Mucosa of descending colon (tissue), 3 donors: ENCODE measurements at regions not wholly inside any gene's neighbourhood (a gene's known extent, or its start where the extent isn't known, plus 50 kb on each side); places are given as distances from the start of the nearest gene placed in this dataset.

Experiments used
- ATAC-seq: fragments of 200-7000 bp; cut with Tn5 transposase; one replicate; pipeline ENCODE4 v1.9.1; 2020; ENCODE audit warnings: mild to moderate bottlenecking, moderate library complexity
- DNase-seq, 3 donors: peaks; one replicate each; pipeline ENCODE4 v3.0.0-alpha.2; 2020
- H3K36me3 ChIP-seq: fragments of 200-600 bp; one replicate; pipeline ENCODE4 v1.8.0; 2021; ENCODE audit warnings: low read depth, mild to moderate bottlenecking
- H3K4me1 ChIP-seq: fragments of 200-600 bp; one replicate; pipeline ENCODE4 v1.8.0; 2021; ENCODE audit warnings: low read depth, mild to moderate bottlenecking
- H3K4me3 ChIP-seq: fragments of 200-600 bp; one replicate; pipeline ENCODE4 v1.8.0; 2021; ENCODE audit warnings: mild to moderate bottlenecking
- H3K9me3 ChIP-seq: fragments of 200-600 bp; one replicate; pipeline ENCODE4 v1.8.0; 2021; ENCODE audit warnings: mild to moderate bottlenecking
- intact Hi-C, 2 donors: fragments of 100-400 bp; cut with DNase I in 1 of 2; cut with micrococcal nuclease in 1 of 2; formaldehyde crosslinking; loops; one replicate each; pipeline versions ENCODE4 v1.11.0 to v1.11.1; 2022; cut with DNase I, micrococcal nuclease
- TF ChIP-seq, protein P1 (sequence below): fragments of 200-600 bp; IDR thresholded peaks from one replicate; pipeline ENCODE4 v1.8.0; 2022; ENCODE audit warnings: antibody characterized with exemption, mild to moderate bottlenecking
- donor health status: DM: no; HTN: no; CAD: no; lungs with moderate emphysema.
- donor health status: DM: no; HTN: no; CAD: no.
- donor health status: DM: no; HTN: yes; CAD: no.

DNA sequence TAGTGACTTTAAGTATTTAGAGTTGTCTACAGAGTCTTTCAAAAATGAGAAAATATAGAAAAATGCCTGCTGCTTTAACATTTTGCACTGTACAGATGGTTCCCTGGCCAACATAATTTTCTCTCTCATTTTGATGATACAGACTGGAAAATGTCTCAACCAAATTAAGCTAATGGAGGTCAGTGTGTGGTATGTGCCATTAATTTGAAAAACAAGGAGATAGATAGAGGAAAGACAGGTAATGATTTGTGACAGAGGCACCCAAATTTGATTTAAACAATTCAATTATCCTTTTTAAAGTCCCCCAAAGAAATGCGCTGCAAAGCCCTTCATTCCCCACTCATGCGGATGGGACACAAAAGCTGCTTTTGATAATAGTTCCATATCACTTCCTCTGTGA lies 140.0 kb downstream of the ASCL1 start:
- DNase-seq = no peak
- Histone ChIP-seq H3K4me1 (no peaks in the 10 kb centered on the region), H3K36me3 (no peaks in the 10 kb centered on the region), H3K4me3 (no peak overlapping the region), H3K9me3 (no peaks in the 10 kb centered on the region)
- intact Hi-C loops = no loop called here
- no peak for ATAC-seq
- TF ChIP-seq, protein P1, sequence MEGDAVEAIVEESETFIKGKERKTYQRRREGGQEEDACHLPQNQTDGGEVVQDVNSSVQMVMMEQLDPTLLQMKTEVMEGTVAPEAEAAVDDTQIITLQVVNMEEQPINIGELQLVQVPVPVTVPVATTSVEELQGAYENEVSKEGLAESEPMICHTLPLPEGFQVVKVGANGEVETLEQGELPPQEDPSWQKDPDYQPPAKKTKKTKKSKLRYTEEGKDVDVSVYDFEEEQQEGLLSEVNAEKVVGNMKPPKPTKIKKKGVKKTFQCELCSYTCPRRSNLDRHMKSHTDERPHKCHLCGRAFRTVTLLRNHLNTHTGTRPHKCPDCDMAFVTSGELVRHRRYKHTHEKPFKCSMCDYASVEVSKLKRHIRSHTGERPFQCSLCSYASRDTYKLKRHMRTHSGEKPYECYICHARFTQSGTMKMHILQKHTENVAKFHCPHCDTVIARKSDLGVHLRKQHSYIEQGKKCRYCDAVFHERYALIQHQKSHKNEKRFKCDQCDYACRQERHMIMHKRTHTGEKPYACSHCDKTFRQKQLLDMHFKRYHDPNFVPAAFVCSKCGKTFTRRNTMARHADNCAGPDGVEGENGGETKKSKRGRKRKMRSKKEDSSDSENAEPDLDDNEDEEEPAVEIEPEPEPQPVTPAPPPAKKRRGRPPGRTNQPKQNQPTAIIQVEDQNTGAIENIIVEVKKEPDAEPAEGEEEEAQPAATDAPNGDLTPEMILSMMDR = no peak

DNA sequence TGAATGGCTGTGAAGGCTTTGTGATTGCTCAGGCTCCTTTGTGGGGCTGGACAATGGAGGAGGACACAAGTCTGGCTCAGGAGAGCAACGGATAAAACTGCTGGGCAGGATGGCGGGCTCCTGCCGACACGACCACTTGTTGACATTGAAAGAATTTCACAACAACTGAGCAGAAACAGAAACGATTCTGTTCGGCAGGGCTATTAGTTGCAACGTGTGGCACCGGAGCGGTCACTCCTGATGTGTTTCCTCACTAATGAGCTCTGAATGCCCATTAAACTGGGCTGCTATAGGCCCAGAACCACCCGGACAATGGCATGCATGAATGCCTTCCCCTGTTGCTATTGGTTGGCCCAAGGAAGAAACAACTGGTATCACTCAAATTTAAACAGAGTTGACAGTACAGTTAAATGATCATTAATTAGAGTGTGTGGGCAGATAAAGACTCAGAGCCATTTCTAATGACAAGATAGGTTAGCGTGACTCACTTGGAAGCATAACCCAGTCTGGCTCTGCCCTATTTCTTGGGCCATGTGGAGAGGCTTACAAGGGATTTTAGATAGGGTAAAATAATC lies 142.9 kb downstream of the ASCL1 start:
- ATAC-seq (no peak), DNase-seq (no peak)
- Histone ChIP-seq H3K4me3 (no peak overlapping the region), H3K4me1 (no peaks in the 10 kb centered on the region), H3K9me3 (no peaks in the 10 kb centered on the region), H3K36me3 (no peaks in the 10 kb centered on the region)
- TF ChIP-seq, protein P1 = no peak
- intact Hi-C loops = no loop called here

DNA sequence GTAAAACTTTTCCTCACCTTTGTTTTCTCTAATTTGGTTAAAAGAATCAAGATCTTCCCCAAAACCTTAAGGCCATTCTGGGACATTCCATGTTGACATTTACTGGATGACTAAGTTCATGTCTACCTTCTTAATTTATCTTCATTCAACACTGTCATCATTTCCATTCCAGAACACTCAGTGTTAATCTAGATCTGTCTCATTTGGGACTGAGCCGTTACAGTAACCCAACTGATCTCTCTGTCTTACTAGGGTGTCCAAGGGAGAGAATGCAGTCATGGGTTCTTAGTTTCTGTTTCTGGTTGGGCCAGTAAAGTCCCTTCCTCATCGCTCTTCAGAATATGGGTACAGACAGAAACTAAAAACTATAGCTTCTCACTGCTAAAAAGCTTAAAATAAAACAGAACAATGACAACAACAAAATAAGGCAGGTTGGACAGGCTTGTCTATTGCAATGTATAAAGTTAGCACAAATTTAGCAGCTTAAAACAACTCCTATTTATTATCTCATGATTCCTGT lies 144.8 kb downstream of the ASCL1 start:
- no peaks in the 10 kb centered on the region for H3K4me1 ChIP-seq
- no peak overlapping the region for H3K4me3 ChIP-seq
- H3K9me3 ChIP-seq = no peaks in the 10 kb centered on the region
- no peak for DNase-seq
- TF ChIP-seq, protein P1 = no peak
- H3K36me3 ChIP-seq = no peaks in the 10 kb centered on the region
- no peak for ATAC-seq
- intact Hi-C loops = no loop called here

DNA sequence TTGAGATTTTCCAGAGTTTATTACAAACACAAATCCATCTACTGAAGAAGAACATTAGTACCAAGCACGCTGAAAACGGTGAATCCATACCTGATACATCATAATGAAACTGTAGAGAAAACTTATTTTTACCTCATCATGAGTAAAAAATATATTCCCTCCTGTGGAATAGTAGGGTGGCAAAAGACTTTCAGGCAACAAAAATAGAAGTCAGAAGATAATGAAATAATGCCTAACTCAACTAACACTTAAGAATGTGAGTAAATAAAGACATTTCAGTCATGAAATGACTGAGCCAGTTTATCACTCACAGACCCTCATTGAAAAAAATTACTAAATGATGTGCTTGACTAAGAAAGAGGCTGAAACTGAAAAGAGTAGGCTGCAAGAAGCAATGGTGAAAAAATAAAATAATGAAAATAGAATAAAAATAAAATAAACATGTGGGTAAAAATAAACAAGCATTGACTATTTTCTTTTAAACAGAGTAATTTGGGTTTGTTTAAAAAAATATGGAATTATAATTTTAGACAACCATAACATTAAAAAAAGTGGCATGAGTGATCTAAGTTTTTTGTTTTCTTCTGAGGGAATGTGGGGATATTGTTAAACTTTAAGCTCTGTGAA lies 148.6 kb downstream of the ASCL1 start:
- Histone ChIP-seq H3K36me3 (no peaks in the 10 kb centered on the region), H3K4me3 (no peak overlapping the region), H3K4me1 (no peaks in the 10 kb centered on the region), H3K9me3 (no peaks in the 10 kb centered on the region)
- intact Hi-C loops = no loop called here
- no peak for ATAC-seq
- TF ChIP-seq, protein P1 = no peak
- no peak for DNase-seq

DNA sequence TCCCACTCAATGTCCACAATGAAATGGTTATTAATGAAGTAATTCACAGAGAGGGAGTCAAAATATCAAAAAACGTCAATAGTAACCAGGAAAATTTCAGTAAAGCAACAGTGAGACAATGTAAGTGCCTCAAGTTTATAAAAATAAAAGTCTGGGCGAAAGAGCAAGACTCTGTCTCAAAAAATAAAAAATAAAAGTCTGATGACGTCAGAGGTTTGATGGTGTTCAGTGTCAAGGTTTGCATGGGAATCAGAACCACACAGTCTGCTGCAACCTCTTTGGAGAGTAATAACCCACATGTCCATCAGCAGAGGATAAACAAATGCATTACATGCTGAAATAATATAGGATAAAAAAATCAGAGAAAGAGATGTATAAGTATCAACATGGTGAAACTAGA lies 152.4 kb downstream of the ASCL1 start:
- no peaks in the 10 kb centered on the region for H3K36me3 ChIP-seq
- ATAC-seq (no peak), DNase-seq (no peak)
- no peaks in the 10 kb centered on the region for H3K4me1 ChIP-seq
- no peak overlapping the region for H3K4me3 ChIP-seq
- TF ChIP-seq, protein P1 = no peak
- intact Hi-C loops = no loop called here
- no peaks in the 10 kb centered on the region for H3K9me3 ChIP-seq
